Muscle of arm (tissue), 1 donor: ENCODE measurements at regions not wholly inside any gene's neighbourhood (a gene's known extent, or its start where the extent isn't known, plus 50 kb on each side); places are given as distances from the start of the nearest gene placed in this dataset.
"Not testable (repeated sequence)": the region's sequence is repeated elsewhere in the genome, so short reads cannot be mapped to it uniquely, and the experiment has no call there.

Experiments
- DNase-seq: peaks from one replicate; pipeline ENCODE4 v3.0.0-alpha.2; 2013

GRCh38 chr9:42377530-42378417 lies 194.3 kb downstream of the SPATA31A6 start:
- not testable (repeated sequence) for DNase-seq

- DNase-seq: no peak
Measured at GRCh38 chr9:42378418-42378815, 195.0 kb downstream of the SPATA31A6 start.

- DNase-seq: not testable (repeated sequence)
Measured at GRCh38 chr9:42379602-42380001, 196.1 kb downstream of the SPATA31A6 start.

DNA sequence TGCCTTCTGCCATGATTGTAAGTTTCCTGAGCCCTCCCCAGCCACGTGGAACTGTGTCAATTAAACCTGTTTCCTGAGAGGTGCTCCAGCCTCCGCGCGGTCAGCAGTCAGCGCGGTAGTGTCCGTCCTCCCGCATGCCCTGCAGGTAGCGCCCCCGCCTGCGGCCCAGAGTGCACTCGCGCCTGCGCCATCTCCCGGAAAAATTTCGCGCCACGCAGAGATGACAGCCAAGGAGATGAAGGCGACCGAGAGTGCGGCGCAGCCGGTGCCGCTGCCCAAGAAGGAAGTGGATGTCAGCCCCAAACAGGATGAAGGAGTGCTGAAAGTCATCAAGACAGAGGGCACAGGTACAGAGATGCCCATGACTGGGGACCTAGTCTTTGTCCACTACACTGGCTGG lies 201.1 kb downstream of the SPATA31A6 start:
- DNase-seq: not testable (repeated sequence)

DNA sequence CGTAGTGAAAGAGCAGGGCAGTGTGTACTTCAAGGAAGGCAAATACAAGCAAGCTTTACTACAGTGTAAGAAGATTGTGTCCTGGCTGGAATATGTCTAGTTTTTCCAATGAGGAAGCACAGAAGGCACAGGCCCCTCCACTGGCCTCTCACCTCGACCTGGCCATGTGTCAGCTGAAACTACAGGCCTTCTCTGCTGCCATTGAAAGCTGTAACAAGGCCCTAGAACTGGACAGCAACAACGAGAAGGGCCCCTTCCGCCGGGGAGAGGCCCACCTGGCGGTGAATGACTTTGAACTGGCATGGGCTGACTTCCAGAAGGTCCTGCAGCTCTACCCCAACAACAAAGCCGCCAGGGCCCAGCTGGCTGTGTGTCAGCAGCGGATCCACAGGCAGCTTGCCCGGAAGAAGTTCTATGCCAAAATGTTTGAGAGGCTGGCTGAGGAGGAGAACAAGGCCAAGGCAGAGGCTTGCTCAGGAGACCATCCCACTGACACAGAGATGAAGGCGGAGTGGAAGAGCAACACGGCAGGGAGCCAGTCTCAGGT lies 202.2 kb downstream of the SPATA31A6 start:
- peak; percentile 22 for DNase-seq

DNA sequence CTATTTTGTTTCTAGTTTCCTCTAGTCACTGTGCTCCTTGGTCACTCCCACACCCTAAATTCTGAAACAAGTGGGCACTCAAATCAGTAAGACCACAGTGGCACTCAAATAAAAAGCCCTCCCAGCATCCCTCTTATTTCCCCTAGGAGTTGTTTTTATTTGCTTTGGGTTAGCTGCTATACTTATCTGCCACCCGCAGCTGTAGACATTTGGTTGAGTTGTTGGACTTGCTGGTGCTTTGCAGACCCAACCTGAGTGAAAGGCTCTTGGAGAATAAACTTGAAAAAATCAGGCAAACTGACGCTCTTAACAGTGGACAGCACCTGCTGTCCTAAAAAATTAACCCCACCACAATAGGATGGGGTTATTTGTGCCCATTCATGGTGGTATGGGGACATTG lies 203.0 kb downstream of the SPATA31A6 start:
- DNase-seq: no peak

- no peak for DNase-seq
Measured at GRCh38 chr9:42388146-42388690, 204.8 kb downstream of the SPATA31A6 start.

DNA sequence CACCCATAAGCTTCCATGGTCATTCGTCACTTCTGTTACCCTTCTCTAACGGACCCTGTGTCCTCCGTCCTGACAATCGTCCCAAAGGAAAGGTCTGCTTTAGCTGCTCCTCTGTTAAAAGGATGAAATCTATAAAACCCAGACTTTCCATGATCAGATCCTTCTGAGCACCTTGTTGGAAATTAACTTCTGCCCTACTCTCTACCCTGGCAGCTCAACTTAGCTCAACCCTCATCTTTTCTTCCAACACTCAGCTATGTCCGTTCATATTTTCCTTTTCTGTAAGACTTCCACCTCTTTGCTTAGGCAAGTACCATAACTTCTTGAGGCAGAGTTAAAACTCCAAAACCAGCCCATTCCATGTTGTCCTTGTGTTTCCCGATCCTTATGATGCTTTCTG lies 205.4 kb downstream of the SPATA31A6 start:
- DNase-seq: no peak

DNA sequence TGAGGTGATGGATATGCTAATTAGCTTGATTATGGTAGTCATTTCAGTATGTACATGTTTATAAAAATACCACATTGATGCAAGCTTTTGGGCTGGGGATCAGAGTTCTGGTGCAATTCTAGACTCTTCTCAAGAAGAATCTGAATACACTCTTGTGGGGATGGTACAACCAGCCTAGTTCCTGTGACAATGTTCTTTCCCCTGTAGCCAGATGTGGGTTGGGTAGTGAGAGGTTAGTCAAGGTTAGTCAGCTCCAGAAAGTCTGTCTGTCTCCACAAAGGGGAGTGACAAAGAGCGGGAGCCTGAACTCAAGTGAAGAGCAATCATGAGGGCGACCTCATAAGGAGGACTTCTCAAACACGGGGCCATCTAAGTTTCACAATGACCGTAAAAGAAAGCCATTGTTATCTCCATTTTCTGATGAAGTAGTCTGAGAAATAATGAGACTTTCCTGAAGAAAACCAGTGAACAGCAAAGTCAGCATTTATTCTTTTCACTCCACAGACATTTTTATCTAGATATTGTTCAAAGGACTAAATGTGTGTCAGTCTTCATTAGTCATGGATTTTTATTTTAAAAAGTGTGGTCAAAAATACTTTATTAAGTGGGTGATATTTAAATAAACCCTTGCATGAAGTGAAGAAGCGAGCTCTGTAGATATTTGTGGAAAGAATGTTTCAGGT lies 209.5 kb downstream of the SPATA31A6 start:
- not testable (repeated sequence) for DNase-seq

- no peak for DNase-seq
Measured at GRCh38 chr9:42396318-42396717, 212.9 kb downstream of the SPATA31A6 start.

DNA sequence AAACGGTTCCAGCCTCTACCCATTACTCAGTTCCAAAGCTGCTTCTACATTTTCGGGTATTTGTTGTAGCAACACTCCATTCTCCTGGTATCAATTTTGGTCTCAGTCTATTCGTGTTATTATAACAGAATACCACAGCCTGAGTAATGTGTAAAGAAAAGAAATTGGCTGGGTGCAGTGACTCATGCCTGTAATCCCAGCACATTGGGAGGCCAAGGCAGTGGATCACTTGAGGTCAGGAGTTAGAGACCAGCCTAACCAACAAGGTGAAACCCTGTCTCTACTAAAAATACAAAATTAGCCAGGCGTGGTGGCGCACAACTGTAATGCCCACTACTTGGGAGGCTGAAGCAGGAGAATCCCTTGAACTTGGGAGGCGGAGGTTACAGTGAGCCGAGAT lies 213.9 kb downstream of the SPATA31A6 start:
- not testable (repeated sequence) for DNase-seq

- not testable (repeated sequence) for DNase-seq
Measured at GRCh38 chr9:42402919-42403318, 219.5 kb downstream of the SPATA31A6 start.

GRCh38 chr9:42409581-42409980 lies 226.1 kb downstream of the SPATA31A6 start:
- DNase-seq: not testable (repeated sequence)

GRCh38 chr9:42412354-42412753 lies 228.9 kb downstream of the SPATA31A6 start:
- DNase-seq: not testable (repeated sequence)

- DNase-seq: not testable (repeated sequence)
Measured at GRCh38 chr9:42414865-42415264, 231.4 kb downstream of the SPATA31A6 start.

DNA sequence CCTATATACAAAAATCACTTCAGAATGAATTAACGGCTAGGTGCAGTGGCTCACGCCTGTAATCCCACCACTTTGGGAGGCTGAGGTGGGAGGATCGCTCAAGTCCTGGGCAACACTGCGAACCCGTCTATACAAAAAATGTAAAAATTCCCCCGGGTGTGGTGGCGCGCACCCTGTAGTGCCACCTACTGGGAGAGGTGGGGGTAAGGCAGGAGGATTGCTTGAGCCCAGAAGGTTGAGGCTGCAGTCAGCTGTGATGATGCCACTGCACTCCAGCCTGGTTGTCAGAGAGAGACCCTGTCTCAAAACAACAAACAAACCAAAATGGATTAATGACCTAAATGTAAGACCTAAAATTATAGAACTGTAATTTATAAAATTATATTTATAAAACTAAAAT lies 236.2 kb downstream of the SPATA31A6 start:
- DNase-seq: not testable (repeated sequence)

DNA sequence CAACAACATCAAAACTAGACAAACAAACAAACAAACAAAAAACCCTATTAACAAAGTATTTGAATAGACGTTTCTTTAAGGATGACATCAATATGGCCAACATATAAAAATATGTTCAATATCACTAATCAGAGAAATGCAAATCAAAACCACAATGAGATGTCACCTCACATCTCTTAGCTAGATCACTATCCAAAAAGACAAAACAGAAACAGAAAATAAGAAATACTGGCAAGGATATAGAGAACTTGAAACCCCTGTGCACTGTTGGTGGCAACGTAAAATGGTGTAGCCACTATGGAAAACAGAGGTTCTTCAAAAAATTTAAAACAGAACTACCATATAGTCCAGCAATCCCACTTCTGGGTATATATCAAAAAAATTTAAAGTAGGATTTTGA lies 236.9 kb downstream of the SPATA31A6 start:
- not testable (repeated sequence) for DNase-seq

DNA sequence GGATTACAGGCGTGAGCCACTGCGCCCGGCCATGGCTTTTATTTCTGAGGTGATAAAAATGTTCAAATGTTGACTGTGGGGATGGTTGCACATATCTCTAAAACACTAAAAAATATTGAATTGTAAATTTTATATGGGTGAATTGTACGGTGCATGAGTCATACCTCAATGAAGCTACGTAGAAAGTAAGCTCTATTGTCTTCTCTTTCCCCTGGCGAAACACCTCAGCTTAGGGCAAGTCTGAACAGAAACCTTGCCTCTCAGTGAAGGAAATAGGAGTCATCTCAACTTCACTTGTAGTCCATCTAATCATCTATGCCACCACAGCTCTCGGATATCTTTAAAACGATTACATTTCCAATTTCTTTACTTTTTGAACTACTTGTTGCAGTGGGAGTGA lies 238.2 kb downstream of the SPATA31A6 start:
- not testable (repeated sequence) for DNase-seq

- DNase-seq: not testable (repeated sequence)
Measured at GRCh38 chr9:42430674-42431615, 247.5 kb downstream of the SPATA31A6 start.

DNA sequence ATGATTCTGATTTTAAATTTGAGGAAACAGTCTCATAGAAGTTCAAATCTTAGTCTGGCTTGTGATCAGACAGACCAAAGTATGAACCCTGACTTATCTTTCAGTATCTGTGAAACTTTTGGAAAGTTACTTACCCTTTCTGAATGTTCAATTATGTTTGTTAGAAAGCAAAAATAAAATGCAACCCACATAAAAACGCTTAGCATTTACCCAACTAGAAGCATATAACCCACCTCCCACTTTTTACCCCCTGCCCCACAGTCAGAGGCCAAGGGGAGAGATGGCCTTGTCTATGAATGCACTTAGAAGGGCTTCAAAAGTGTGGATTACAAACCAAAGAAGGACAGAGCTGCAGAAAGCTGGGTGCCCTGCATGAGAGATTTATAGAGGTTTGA lies 248.2 kb downstream of the SPATA31A6 start:
- not testable (repeated sequence) for DNase-seq
